Fibroblast of mammary gland (primary cell): ENCODE measurements at regions not wholly inside any gene's neighbourhood (a gene's known extent, or its start where the extent isn't known, plus 50 kb on each side); places are given as distances from the start of the nearest gene placed in this dataset.
A peak's percentile ranks its signal among the peaks of the same experiment; 100 is the strongest.

ENCODE experiments used
- DNase-seq: peaks from one replicate; pipeline ENCODE4 v3.0.0-alpha.2; 2010; ENCODE audit warnings: low read depth
- H3K4me3 ChIP-seq: 2 replicates; pipeline ENCODE4 v1.5.1; 2011; ENCODE audit warnings: low read depth, mild to moderate bottlenecking, low read length, moderate library complexity; ENCODE audit not compliant: control insufficient read depth
- CTCF ChIP-seq: conservative IDR thresholded peaks from 2 replicates; pipeline ENCODE4 v1.5.1; 2011; ENCODE audit warnings: low read depth, low read length, inconsistent platforms; ENCODE audit not compliant: control insufficient read depth, insufficient read depth

DNA sequence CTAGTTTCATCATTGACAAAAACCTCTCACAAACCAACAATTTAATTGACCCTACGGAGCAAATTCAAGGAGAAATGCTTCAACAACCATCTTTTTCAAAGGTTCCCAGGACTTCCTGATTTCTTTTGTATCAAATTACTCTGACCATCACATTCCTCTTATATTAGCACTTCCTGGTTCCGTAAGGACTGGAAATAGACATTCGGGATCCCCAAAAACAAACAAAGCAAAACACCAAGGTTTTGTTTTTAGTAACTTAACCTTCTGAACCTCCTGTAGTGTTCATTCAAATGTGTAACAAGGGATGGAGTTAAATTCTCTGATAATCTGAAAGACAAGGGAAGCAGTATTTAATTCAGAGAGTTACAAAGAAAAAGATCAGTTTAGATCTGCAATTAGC, 387.6 kb upstream of the NRP1 start:
- H3K4me3 ChIP-seq: no peak overlapping the region
- no peak for TF ChIP-seq CTCF
- DNase-seq: no peak

DNA sequence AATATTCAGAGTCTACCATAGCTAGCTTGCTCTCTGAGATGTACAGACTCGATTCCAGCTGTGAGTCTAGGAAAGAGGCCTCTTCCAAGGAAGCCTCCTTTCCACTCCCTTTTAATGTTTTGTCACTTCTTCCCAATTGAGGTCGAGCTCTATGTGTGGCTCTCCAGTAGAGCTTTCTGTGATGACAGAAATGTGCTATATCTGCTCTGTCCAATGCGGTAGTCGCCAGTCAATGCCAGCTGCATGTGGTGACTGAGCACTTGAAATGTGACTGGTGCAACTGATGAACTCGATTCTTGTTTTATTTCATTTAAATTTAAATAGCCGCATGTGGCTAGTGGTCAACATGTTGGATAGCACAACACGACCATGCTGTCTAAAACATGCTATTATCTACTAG, 387.0 kb upstream of the NRP1 start:
- no peak for DNase-seq
- no peak for TF ChIP-seq CTCF
- H3K4me3 ChIP-seq: no peak overlapping the region

DNA sequence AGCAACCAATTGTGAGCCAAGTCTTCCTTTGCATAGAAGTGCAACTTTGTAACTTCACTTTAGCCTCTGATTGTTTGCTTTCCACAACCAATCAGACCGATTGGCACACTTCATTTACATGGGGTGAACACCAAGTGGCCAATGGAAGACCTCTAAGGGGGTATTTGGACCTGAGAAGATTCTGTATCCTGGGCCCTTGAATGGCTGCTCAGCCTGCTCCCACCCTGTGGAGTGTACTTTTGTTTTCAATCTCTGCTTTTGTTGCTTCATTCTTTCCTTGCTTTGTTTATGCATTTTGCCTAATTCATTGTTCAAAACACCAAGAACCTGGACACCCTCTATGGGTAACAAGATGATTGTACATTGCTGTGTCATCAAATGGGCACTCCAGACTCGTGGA, 385.7 kb upstream of the NRP1 start:
- no peak for DNase-seq
- H3K4me3 ChIP-seq: no peak overlapping the region
- no peak for TF ChIP-seq CTCF

- DNase-seq: peak; percentile 28
- no peak overlapping the region for H3K4me3 ChIP-seq
- TF ChIP-seq CTCF: no peak
These were observed 384.7 kb upstream of the NRP1 start for GRCh38 chr10:33719005-33719703.

DNA sequence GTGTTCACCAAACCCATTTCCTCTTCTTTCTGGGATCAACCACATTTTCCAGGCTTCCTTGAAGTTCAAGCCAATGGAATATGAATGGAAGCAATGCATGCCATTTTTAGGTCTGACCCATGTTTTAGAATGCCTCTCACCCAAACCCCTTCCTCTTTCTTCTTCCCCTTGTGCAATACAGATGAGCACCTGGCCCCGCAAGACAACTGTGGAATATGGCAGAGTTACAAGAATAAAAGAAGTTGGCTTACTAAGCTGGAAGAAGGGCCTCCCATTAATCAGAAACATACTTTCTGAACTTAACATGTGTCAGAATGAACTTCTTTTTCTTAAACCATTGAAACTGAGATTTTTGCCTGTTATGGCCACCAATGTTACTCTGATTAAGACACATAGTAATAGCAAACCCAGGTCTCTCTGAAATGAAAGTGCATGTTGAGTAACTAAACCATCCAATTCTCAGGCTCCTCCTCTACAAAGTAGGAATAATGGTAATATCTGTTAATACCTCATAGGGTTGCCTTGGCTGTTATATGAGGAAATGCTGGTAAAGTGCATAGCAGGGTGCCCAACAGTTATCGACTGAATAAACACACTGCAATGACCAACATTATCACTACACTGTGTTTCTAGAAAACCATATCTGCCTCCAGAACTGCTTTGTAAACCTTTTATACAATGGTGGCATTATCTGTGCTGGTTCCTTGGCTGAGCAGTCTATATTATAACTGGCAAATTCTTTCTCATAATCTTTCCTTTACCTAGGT, 382.2 kb upstream of the NRP1 start:
- H3K4me3 ChIP-seq: no peak overlapping the region
- TF ChIP-seq CTCF: no peak
- DNase-seq: no peak

- DNase-seq: no peak
- no peak for TF ChIP-seq CTCF
- H3K4me3 ChIP-seq: no peak overlapping the region
These were observed 381.0 kb upstream of the NRP1 start for GRCh38 chr10:33715303-33715975.
